Breast epithelium (tissue), 4 donors: ENCODE measurements at regions not wholly inside any gene's neighbourhood (a gene's known extent, or its start where the extent isn't known, plus 50 kb on each side); places are given as distances from the start of the nearest gene placed in this dataset.
"Not testable (repeated sequence)": the region's sequence is repeated elsewhere in the genome, so short reads cannot be mapped to it uniquely, and the experiment has no call there.

Experiments used
- DNase-seq, 2 donors: peaks; one replicate each; pipeline ENCODE4 v3.0.0-alpha.2; 2019; ENCODE audit warnings: low spot score in 2 of 2
- H3K27ac ChIP-seq, 2 donors: fragments of 200-600 bp; sonication (generic) in 1 of 2; one replicate each; pipeline ENCODE4 v1.5.1; 2016 to 2019; ENCODE audit warnings: mild to moderate bottlenecking in 1 of 2
- H3K27me3 ChIP-seq, 2 donors: fragments of 200-600 bp; sonication (generic) in 1 of 2; one replicate each; pipeline versions ENCODE4 v1.5.1 to v1.6.0; 2017 to 2019; ENCODE audit warnings: control low read depth in 1 of 2, mild to moderate bottlenecking in 1 of 2
- H3K36me3 ChIP-seq: fragments of 200-600 bp; one replicate; pipeline ENCODE4 v1.5.1; 2019
- H3K4me1 ChIP-seq, 2 donors: fragments of 200-600 bp; sonication (generic); one replicate each; pipeline ENCODE4 v1.5.1; 2016 to 2019; ENCODE audit warnings: control low read depth in 1 of 2
- H3K4me3 ChIP-seq, 3 donors: fragments of 200-600 bp; sonication (generic); 1 replicate in 2 of 3; 2 replicates in 1 of 3; pipeline ENCODE4 v1.5.1; 2016 to 2019; ENCODE audit warnings: mild to moderate bottlenecking in 3 of 3, moderate library complexity in 2 of 3
- H3K9me3 ChIP-seq, 2 donors: fragments of 200-600 bp; sonication (generic) in 1 of 2; one replicate each; pipeline ENCODE4 v1.5.1; 2016 to 2019; ENCODE audit warnings: control low read depth in 1 of 2
- POLR2A ChIP-seq: fragments of 450-650 bp; IDR thresholded peaks from one replicate; pipeline ENCODE4 v1.6.1; 2016; ENCODE audit warnings: antibody characterized with exemption, mild to moderate bottlenecking, moderate library complexity
- POLR2AphosphoS5 ChIP-seq, 3 donors: sonication (generic); formaldehyde crosslinking; IDR thresholded peaks; one replicate each; pipeline ENCODE4 v1.6.1; 2017; ENCODE audit warnings: antibody characterized with exemption in 3 of 3
- intact Hi-C: fragments of 100-400 bp; cut with DNase I; formaldehyde crosslinking; loops from one replicate; pipeline ENCODE4 v1.15.1; 2023; ENCODE audit warnings: low total_unique reads
- TF ChIP-seq, protein P1 (sequence below), 3 donors: fragments of 450-650 bp; IDR thresholded peaks; one replicate each; pipeline ENCODE4 v1.5.1; 2016 to 2017; ENCODE audit warnings: antibody characterized with exemption in 3 of 3, mild to moderate bottlenecking in 3 of 3, moderate library complexity in 3 of 3

DNA sequence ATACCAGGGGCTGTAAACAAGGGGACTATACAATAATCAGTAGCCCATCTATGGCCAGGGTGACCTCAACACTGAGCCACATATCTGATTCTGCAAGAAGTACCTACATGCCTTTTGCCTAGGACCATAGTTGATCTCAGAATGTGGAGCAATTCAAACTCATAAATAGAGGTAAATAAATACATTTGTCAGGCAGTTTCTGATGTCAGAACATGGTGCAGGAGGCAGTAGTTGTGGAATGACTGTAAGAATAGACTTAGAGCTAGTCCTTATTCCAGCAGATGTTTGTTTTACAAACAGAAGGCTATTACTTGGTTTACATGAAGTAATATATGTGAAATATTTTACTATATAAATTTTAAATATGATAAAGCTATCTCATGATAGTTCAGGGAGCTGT, 330.7 kb upstream of the DAB2 start:
- Histone ChIP-seq H3K4me1 (no peaks in the 10 kb centered on the region), H3K36me3 (no peaks in the 10 kb centered on the region), H3K27me3 (no peaks in the 10 kb centered on the region), H3K4me3 (no peak overlapping the region), H3K27ac (no peak overlapping the region), H3K9me3 (peaks cover 0 to 5% of the 10 kb centered on the region in 2 donors)
- no peak for TF ChIP-seq POLR2AphosphoS5 (IDR thresholded peaks at IDR 0.05)
- no peak for TF ChIP-seq POLR2A
- TF ChIP-seq, protein P1, sequence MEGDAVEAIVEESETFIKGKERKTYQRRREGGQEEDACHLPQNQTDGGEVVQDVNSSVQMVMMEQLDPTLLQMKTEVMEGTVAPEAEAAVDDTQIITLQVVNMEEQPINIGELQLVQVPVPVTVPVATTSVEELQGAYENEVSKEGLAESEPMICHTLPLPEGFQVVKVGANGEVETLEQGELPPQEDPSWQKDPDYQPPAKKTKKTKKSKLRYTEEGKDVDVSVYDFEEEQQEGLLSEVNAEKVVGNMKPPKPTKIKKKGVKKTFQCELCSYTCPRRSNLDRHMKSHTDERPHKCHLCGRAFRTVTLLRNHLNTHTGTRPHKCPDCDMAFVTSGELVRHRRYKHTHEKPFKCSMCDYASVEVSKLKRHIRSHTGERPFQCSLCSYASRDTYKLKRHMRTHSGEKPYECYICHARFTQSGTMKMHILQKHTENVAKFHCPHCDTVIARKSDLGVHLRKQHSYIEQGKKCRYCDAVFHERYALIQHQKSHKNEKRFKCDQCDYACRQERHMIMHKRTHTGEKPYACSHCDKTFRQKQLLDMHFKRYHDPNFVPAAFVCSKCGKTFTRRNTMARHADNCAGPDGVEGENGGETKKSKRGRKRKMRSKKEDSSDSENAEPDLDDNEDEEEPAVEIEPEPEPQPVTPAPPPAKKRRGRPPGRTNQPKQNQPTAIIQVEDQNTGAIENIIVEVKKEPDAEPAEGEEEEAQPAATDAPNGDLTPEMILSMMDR (IDR thresholded peaks at IDR 0.05): no peak
- no peak for DNase-seq
- intact Hi-C loops: no loop called here

DNA sequence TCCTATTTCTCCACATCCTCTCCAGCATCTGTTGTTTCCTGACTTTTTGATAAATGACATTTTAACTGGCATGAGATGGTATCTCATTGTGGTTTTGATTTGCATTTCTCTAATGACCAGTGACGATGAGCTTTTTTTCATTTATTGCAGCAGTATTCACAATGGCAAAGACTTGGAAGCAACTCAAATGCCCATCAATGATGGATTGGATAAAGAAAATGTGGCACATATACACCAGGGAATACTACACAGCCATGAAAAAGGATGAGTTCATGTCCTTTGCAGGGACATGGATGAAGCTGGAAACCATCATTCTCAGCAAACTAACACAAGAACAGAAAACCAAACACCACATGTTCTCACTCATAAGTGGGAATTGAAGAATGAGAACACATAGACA, 329.0 kb upstream of the DAB2 start:
- H3K27me3 ChIP-seq, DNase-seq, H3K4me3 ChIP-seq, intact Hi-C loops, H3K36me3 ChIP-seq, H3K27ac ChIP-seq, H3K4me1 ChIP-seq, H3K9me3 ChIP-seq: not testable (repeated sequence)

DNA sequence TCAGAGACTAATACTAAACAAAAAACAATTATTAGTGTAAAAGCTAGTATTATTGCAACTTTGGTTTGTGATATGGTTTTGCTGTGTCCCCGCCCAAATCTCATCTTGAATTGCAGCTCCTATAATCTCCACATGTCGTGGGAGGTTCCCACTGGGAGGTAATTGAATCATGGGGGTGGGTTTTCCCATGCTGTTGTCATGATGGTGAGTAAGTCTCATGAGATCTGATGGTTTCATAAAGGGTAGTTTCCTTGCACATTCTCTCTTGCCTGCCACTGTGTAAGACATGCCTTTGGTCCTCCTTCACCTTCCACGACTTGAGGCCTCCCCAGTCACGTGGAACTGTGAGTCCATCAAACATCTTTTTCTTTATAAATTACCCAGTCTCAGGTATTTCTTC, 325.9 kb upstream of the DAB2 start:
- Histone ChIP-seq H3K9me3 (peaks cover 0 to 5% of the 10 kb centered on the region in 2 donors), H3K4me1 (no peaks in the 10 kb centered on the region), H3K27ac (no peak overlapping the region), H3K27me3 (no peaks in the 10 kb centered on the region), H3K4me3 (no peak overlapping the region), H3K36me3 (no peaks in the 10 kb centered on the region)
- TF ChIP-seq POLR2AphosphoS5 (IDR thresholded peaks at IDR 0.05): no peak
- no peak for TF ChIP-seq POLR2A
- TF ChIP-seq, protein P1 (IDR thresholded peaks at IDR 0.05): no peak
- intact Hi-C loops: no loop called here
- no peak for DNase-seq

DNA sequence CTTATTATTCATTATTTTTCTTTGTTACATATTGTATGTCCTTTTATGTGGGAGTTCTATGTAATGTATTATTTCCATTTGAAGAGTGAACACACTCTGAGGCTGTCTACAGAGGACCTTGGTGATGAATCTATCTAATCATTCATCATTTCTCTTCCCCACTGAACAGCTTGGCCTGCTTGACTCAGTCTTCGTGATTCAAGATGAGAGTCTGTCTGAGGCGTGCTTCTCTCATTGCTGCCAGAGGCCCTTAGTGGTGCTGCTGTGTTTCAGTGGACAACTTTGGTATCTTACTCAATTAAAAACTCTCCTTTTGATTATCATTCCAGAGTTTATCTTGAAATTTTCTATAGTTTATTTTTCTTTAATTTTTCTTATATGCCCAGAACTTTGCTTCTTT, 318.1 kb upstream of the DAB2 start:
- TF ChIP-seq POLR2AphosphoS5 (IDR thresholded peaks at IDR 0.05) (no peak), POLR2A (no peak)
- TF ChIP-seq, protein P1 (IDR thresholded peaks at IDR 0.05): no peak
- Histone ChIP-seq H3K36me3 (no peaks in the 10 kb centered on the region), H3K27ac (no peak overlapping the region), H3K9me3 (no peaks in the 10 kb centered on the region), H3K4me1 (no peaks in the 10 kb centered on the region), H3K27me3 (no peaks in the 10 kb centered on the region), H3K4me3 (no peak overlapping the region)
- DNase-seq: no peak
- intact Hi-C loops: no loop called here

DNA sequence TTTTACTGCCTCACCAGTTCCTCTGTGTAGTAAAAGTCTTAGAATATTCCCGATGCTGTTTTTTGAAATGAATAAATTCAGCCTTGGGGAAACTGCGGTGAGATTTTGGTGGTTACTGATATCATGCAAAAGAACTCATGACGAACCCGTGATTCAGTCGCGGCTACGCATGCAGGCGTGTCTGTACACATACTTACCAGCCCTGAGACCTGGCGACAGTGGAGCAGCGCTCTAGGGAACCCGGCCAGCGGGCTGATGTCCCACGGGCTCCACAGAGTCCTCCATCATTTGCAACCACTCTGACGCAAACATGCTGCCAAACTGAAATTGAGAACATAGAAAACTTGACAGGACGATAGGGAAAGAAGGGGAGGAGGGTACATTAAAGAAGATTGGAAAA, 315.6 kb upstream of the DAB2 start:
- Histone ChIP-seq H3K9me3 (no peaks in the 10 kb centered on the region), H3K4me3 (no peak overlapping the region), H3K27ac (no peak overlapping the region), H3K36me3 (no peaks in the 10 kb centered on the region), H3K27me3 (no peaks in the 10 kb centered on the region), H3K4me1 (no peaks in the 10 kb centered on the region)
- intact Hi-C loops: no loop called here
- no peak for DNase-seq
- TF ChIP-seq, protein P1 (IDR thresholded peaks at IDR 0.05): no peak
- TF ChIP-seq POLR2A (no peak), POLR2AphosphoS5 (IDR thresholded peaks at IDR 0.05) (no peak)

DNA sequence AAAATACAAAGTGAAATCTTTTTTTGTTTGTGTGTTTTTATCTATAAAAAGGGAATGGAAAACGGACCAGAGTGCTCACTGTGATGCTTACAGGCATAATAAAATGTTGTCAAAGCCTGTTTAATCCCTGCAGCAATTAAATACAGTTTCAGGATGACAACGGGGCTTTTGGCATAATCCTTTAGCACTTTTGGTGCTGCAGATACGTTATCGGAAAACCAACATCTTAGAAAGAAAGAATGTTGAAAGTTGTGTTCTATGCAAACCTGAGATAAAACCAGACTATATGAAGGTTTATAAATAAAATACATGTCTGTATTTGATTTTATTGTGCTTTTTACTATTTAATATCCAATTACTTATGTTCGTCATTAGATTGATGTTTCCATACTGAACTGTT, 307.4 kb upstream of the DAB2 start:
- Histone ChIP-seq H3K36me3 (no peaks in the 10 kb centered on the region), H3K9me3 (no peaks in the 10 kb centered on the region), H3K27me3 (no peaks in the 10 kb centered on the region), H3K4me1 (no peaks in the 10 kb centered on the region), H3K27ac (no peak overlapping the region), H3K4me3 (no peak overlapping the region)
- DNase-seq: no peak
- intact Hi-C loops: no loop called here
- TF ChIP-seq POLR2A (no peak), POLR2AphosphoS5 (IDR thresholded peaks at IDR 0.05) (no peak)
- TF ChIP-seq, protein P1 (IDR thresholded peaks at IDR 0.05): no peak
